ACHN (cell line): ENCODE measurements at regions not wholly inside any gene's neighbourhood (a gene's known extent, or its start where the extent isn't known, plus 50 kb on each side); places are given as distances from the start of the nearest gene placed in this dataset.

Experiments
- DNase-seq: peaks from one replicate; pipeline ENCODE4 v3.0.0-alpha.2; 2015
- in situ Hi-C: cut with HindIII; loops from 2 replicates; pipeline ENCODE4 v1.10.0; 2017; ENCODE audit warnings: low sequenced_read_pairs, low pct_ligation_motif_present, low pct_unique_long_range_greater_than_20kb

GRCh38 chr12:124227951-124228711 lies 66.8 kb upstream of the RFLNA start:
- in situ Hi-C loops, result no loop called here
- DNase-seq, result no peak

GRCh38 chr12:124229520-124229919 lies 65.4 kb upstream of the RFLNA start:
- in situ Hi-C loops, result no loop called here
- no peak for DNase-seq

GRCh38 chr12:124230117-124230757 lies 64.7 kb upstream of the RFLNA start:
- no peak for DNase-seq
- in situ Hi-C loops, result no loop called here

GRCh38 chr12:124230789-124231188 lies 64.1 kb upstream of the RFLNA start:
- in situ Hi-C loops, result no loop called here
- no peak for DNase-seq

GRCh38 chr12:124231980-124232653 lies 62.8 kb upstream of the RFLNA start:
- no peak for DNase-seq
- in situ Hi-C loops, result no loop called here

- DNase-seq, result no peak
- in situ Hi-C loops, result no loop called here
These were observed 62.3 kb upstream of the RFLNA start for GRCh38 chr12:124232654-124232987.

GRCh38 chr12:124233041-124233796 lies 61.7 kb upstream of the RFLNA start:
- in situ Hi-C loops, result no loop called here

GRCh38 chr12:124233846-124234640 lies 60.9 kb upstream of the RFLNA start:
- in situ Hi-C loops, result no loop called here
- no peak for DNase-seq

More at GRCh38 chr12:124233041-124233796, 61.7 kb upstream of the RFLNA start:
- DNase-seq, result peak; percentile 71

GRCh38 chr12:124236625-124237031 lies 58.3 kb upstream of the RFLNA start:
- peak; percentile 62 for DNase-seq
- in situ Hi-C loops, result no loop called here

GRCh38 chr12:124238886-124239285 lies 56.0 kb upstream of the RFLNA start:
- in situ Hi-C loops, result no loop called here
- no peak for DNase-seq

GRCh38 chr12:124240493-124240892 lies 54.4 kb upstream of the RFLNA start:
- in situ Hi-C loops, result no loop called here
- peak; percentile 20 for DNase-seq

GRCh38 chr12:124241776-124242528 lies 52.9 kb upstream of the RFLNA start:
- DNase-seq, result no peak
- in situ Hi-C loops, result no loop called here

GRCh38 chr12:124242529-124243065 lies 52.3 kb upstream of the RFLNA start:
- in situ Hi-C loops, result no loop called here
- no peak for DNase-seq

GRCh38 chr12:124243936-124244335 lies 51.0 kb upstream of the RFLNA start:
- DNase-seq, result no peak
- in situ Hi-C loops, result no loop called here
